Astrocyte (in vitro differentiated cells and primary cell): ENCODE measurements at regions not wholly inside any gene's neighbourhood (a gene's known extent, or its start where the extent isn't known, plus 50 kb on each side); places are given as distances from the start of the nearest gene placed in this dataset.

Experiments
- EZH2 ChIP-seq: IDR thresholded peaks from 2 replicates; pipeline ENCODE4 v1.6.1; 2012; ENCODE audit warnings: mild to moderate bottlenecking, low read length, inconsistent platforms; ENCODE audit not compliant: insufficient read depth
- TF ChIP-seq, protein P1 (sequence below): IDR thresholded peaks from 2 replicates; pipeline ENCODE4 v1.5.1; 2011; ENCODE audit warnings: low read depth, mild to moderate bottlenecking, inconsistent platforms, low read length, moderate library complexity; ENCODE audit not compliant: insufficient read depth

DNA sequence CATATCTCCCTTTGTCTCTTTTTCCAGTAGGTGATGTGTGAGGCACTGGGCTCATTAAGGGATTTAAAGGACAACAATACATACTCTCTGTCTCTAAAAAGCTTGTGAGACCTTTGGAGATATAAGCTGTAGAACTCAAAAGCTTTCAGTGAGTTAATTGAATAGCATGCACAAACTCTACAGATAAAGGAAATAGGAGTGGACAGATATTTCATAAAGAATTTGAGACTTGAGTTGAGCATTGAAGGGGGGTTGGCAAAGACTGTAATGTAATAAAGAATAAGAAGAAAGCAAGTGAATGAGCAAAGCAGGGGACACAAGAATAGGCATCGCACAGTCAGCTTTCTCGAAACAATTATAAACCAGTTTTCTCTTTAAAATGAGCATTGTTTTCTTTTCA, 583.4 kb upstream of the DPPA4 start:
- no peak for TF ChIP-seq EZH2
- TF ChIP-seq, protein P1, sequence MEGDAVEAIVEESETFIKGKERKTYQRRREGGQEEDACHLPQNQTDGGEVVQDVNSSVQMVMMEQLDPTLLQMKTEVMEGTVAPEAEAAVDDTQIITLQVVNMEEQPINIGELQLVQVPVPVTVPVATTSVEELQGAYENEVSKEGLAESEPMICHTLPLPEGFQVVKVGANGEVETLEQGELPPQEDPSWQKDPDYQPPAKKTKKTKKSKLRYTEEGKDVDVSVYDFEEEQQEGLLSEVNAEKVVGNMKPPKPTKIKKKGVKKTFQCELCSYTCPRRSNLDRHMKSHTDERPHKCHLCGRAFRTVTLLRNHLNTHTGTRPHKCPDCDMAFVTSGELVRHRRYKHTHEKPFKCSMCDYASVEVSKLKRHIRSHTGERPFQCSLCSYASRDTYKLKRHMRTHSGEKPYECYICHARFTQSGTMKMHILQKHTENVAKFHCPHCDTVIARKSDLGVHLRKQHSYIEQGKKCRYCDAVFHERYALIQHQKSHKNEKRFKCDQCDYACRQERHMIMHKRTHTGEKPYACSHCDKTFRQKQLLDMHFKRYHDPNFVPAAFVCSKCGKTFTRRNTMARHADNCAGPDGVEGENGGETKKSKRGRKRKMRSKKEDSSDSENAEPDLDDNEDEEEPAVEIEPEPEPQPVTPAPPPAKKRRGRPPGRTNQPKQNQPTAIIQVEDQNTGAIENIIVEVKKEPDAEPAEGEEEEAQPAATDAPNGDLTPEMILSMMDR: no peak
